Adrenal gland (tissue), 9 donors: ENCODE measurements at regions not wholly inside any gene's neighbourhood (a gene's known extent, or its start where the extent isn't known, plus 50 kb on each side); places are given as distances from the start of the nearest gene placed in this dataset.

ENCODE experiments used
- DNase-seq, 7 donors: peaks; one replicate each; pipeline ENCODE4 v3.0.0-alpha.2; 2019 to 2020
- H3K27ac ChIP-seq, 5 donors: fragments of 200-600 bp; sonication (generic) in 4 of 5; 1 replicate in 3 of 5; 2 replicates in 2 of 5; pipeline versions ENCODE4 v1.5.1 to v1.8.0; 2016 to 2020; ENCODE audit warnings: mild to moderate bottlenecking in 1 of 5
- H3K27me3 ChIP-seq: fragments of 200-600 bp; 2 replicates; pipeline ENCODE4 v1.8.0; 2021
- H3K36me3 ChIP-seq, 2 donors: fragments of 200-600 bp; replicated peaks in 1 of 2; 1 replicate in 1 of 2; 2 replicates in 1 of 2; pipeline versions ENCODE4 v1.5.1 to v1.8.0; 2018 to 2022
- H3K4me1 ChIP-seq, 2 donors: fragments of 200-600 bp; replicated peaks in 1 of 2; 1 replicate in 1 of 2; 2 replicates in 1 of 2; pipeline versions ENCODE4 v1.5.1 to v1.8.0; 2018 to 2021
- H3K4me3 ChIP-seq, 4 donors: fragments of 200-600 bp; sonication (generic) in 3 of 4; one replicate each; pipeline ENCODE4 v1.5.1; 2016 to 2018
- H3K9me3 ChIP-seq, 3 donors: fragments of 200-600 bp; sonication (generic) in 1 of 3; replicated peaks in 1 of 3; 1 replicate in 2 of 3; 2 replicates in 1 of 3; pipeline versions ENCODE4 v1.5.1 to v1.8.0; 2016 to 2021
- POLR2A ChIP-seq, 2 donors: fragments of 450-650 bp; IDR thresholded peaks; one replicate each; pipeline ENCODE4 v1.6.1; 2017; ENCODE audit warnings: antibody characterized with exemption in 2 of 2, mild to moderate bottlenecking in 2 of 2, moderate library complexity in 1 of 2
- WGBS, 4 donors: extraction: QIAGEN DNeasy Blood & Tissue Kit in 2 of 4; methylation state at CpG; one replicate each; pipeline versions ENCODE4 v1.1.5 to v1.1.7; 2013 to 2017; 5-methylcytosine and 5-hydroxymethylcytosine counted together
- intact Hi-C, 2 donors: fragments of 100-400 bp; cut with DNase I; formaldehyde crosslinking; loops; one replicate each; pipeline versions ENCODE4 v1.14.1 to v1.15.0; 2022 to 2023
- TF ChIP-seq, protein P1 (sequence below), 6 experiments: fragments of 450-650 bp in 4 of 6; fragments of 200-600 bp in 2 of 6; sonication (generic) in 1 of 6; IDR thresholded peaks; 1 replicate in 5 of 6; 2 replicates in 1 of 6; pipeline versions ENCODE4 v1.5.1 to v1.8.0; 2016 to 2021; ENCODE audit warnings: antibody characterized with exemption in 6 of 6, mild to moderate bottlenecking in 2 of 6, moderate library complexity in 1 of 6
- donor health status: healthy with polysubstance abuse.
- donor health status: Bipolar disorder and iron deficiency.
- donor health status: DM: yes; HTN: yes; CAD: no.
- donor health status: DM: no; HTN: no; CAD: no.
- donor health status: DM: no; HTN: no; CAD: no.

GRCh38 chr14:99032759-99033158, 239.2 kb downstream of the BCL11B start:
- intact Hi-C loops: no loop called here
- no peak for TF ChIP-seq POLR2A (IDR thresholded peaks at IDR 0.05)
- TF ChIP-seq, protein P1, sequence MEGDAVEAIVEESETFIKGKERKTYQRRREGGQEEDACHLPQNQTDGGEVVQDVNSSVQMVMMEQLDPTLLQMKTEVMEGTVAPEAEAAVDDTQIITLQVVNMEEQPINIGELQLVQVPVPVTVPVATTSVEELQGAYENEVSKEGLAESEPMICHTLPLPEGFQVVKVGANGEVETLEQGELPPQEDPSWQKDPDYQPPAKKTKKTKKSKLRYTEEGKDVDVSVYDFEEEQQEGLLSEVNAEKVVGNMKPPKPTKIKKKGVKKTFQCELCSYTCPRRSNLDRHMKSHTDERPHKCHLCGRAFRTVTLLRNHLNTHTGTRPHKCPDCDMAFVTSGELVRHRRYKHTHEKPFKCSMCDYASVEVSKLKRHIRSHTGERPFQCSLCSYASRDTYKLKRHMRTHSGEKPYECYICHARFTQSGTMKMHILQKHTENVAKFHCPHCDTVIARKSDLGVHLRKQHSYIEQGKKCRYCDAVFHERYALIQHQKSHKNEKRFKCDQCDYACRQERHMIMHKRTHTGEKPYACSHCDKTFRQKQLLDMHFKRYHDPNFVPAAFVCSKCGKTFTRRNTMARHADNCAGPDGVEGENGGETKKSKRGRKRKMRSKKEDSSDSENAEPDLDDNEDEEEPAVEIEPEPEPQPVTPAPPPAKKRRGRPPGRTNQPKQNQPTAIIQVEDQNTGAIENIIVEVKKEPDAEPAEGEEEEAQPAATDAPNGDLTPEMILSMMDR (IDR thresholded peaks at IDR 0.05): no peak
- no peaks in the 10 kb centered on the region for H3K27me3 ChIP-seq
- H3K27ac ChIP-seq: no peak overlapping the region
- H3K36me3 ChIP-seq: no peaks in the 10 kb centered on the region
- no peak overlapping the region for H3K4me3 ChIP-seq
- no peaks in the 10 kb centered on the region for H3K9me3 ChIP-seq
- peaks cover 0 to 5% of the 10 kb centered on the region in 2 donors for H3K4me1 ChIP-seq
- WGBS, 4 donors: 71 to 83% (median 75%) methylated on average over 7 to 8 of the region's 8 CpGs
- DNase-seq: no peak

GRCh38 chr14:99033951-99034350, 238.0 kb downstream of the BCL11B start:
- intact Hi-C loops: no loop called here
- H3K9me3 ChIP-seq: no peaks in the 10 kb centered on the region
- H3K27ac ChIP-seq: no peak overlapping the region
- TF ChIP-seq, protein P1 (IDR thresholded peaks at IDR 0.05): no peak
- TF ChIP-seq POLR2A (IDR thresholded peaks at IDR 0.05): no peak
- no peaks in the 10 kb centered on the region for H3K27me3 ChIP-seq
- WGBS, 4 donors: 78 to 86% (median 81%) methylated on average over 9 of the region's 9 CpGs
- no peak overlapping the region for H3K4me3 ChIP-seq
- H3K4me1 ChIP-seq: peaks cover 0 to 5% of the 10 kb centered on the region in 2 donors
- H3K36me3 ChIP-seq: no peaks in the 10 kb centered on the region
- DNase-seq: no peak

DNA sequence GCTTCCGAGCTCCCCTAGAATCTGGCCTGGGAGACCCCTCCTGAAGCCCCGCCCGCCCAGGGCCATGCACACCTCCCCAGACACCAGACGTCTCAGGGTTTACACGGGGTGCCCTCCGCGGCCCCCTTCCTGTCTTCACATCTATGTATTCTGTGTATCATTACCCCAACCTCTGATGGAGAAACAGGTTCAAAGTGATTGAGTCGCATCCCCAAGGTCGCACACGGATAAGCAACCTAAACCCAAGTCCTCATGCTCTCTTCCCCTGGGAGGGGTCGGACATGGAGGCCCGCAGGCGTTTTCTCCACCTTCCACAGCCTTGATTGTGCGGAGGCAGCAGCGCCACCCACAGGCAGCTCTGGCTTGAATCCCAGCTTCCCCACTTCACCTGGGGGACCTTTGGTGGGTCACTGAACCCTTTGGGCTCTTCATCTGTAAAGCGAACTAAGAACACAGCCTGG, 237.3 kb downstream of the BCL11B start:
- no peaks in the 10 kb centered on the region for H3K27me3 ChIP-seq
- H3K4me3 ChIP-seq: no peak overlapping the region
- H3K9me3 ChIP-seq: no peaks in the 10 kb centered on the region
- peak overlapping the region in 1 of 5 donors; percentile 80 for H3K27ac ChIP-seq
- intact Hi-C loops: no loop called here
- no peak for DNase-seq
- no peak for TF ChIP-seq POLR2A (IDR thresholded peaks at IDR 0.05)
- WGBS, 4 donors: 76 to 83% (median 80%) methylated on average over 11 to 16 of the region's 16 CpGs
- peaks cover 0 to 5% of the 10 kb centered on the region in 2 donors for H3K4me1 ChIP-seq
- no peaks in the 10 kb centered on the region for H3K36me3 ChIP-seq

DNA sequence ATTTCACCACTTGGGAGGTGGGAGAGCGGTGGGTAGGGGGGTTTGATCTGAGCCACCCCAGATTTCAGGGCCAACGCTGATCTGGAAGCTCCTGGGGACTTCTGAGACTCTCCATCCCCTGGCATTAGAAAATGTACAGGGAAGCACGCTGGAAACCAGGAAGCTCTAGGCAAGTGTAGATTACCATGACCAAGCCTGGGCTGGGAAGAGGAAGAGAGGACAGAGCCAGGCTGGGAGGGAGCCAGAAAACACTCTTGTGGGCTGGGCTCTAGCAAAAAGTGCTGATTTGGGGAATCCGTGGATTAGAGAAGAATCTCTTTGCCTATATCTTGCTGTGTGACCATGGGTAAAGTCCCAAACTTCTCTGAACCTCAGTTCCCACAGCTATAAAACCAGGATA, 236.7 kb downstream of the BCL11B start:
- H3K27me3 ChIP-seq: no peaks in the 10 kb centered on the region
- TF ChIP-seq, protein P1 (IDR thresholded peaks at IDR 0.05): no peak
- no peak for TF ChIP-seq POLR2A (IDR thresholded peaks at IDR 0.05)
- H3K27ac ChIP-seq: peak overlapping the region in 2 of 5 donors; percentile 56 to 80
- H3K4me3 ChIP-seq: no peak overlapping the region
- H3K4me1 ChIP-seq: peaks cover 0 to 5% of the 10 kb centered on the region in 2 donors
- intact Hi-C loops: no loop called here
- WGBS, 4 donors: 59 to 71% (median 69%) methylated on average over 4 of the region's 4 CpGs
- H3K9me3 ChIP-seq: no peaks in the 10 kb centered on the region
- H3K36me3 ChIP-seq: no peaks in the 10 kb centered on the region
- DNase-seq: peak; percentile 33 to 71 (median 50)
